IPS DF 19.7 (cell line): ENCODE measurements at regions not wholly inside any gene's neighbourhood (a gene's known extent, or its start where the extent isn't known, plus 50 kb on each side); places are given as distances from the start of the nearest gene placed in this dataset.
"Not testable (repeated sequence)": the region's sequence is repeated elsewhere in the genome, so short reads cannot be mapped to it uniquely, and the experiment has no call there.

Experiments used
- DNase-seq: peaks from one replicate; pipeline ENCODE4 v3.0.0-alpha.2; 2013; ENCODE audit warnings: low read depth, low spot score

GRCh38 chr10:52961323-52961722, 188.7 kb upstream of the MBL2 start:
- DNase-seq = no peak

- DNase-seq = no peak
Measured at GRCh38 chr10:52959810-52960209, 187.2 kb upstream of the MBL2 start.

- DNase-seq = no peak
Measured at GRCh38 chr10:52956861-52957260, 184.3 kb upstream of the MBL2 start.

GRCh38 chr10:52956461-52956860, 183.9 kb upstream of the MBL2 start:
- DNase-seq = no peak

GRCh38 chr10:52955337-52955736, 182.8 kb upstream of the MBL2 start:
- no peak for DNase-seq

GRCh38 chr10:52954407-52954806, 181.8 kb upstream of the MBL2 start:
- DNase-seq = no peak

- DNase-seq = no peak
Measured at GRCh38 chr10:52952391-52953055, 179.9 kb upstream of the MBL2 start.

- DNase-seq = peak; percentile 85
Measured at GRCh38 chr10:52951824-52952223, 179.2 kb upstream of the MBL2 start.

GRCh38 chr10:52950578-52950977, 178.0 kb upstream of the MBL2 start:
- no peak for DNase-seq

GRCh38 chr10:52949899-52950298, 177.3 kb upstream of the MBL2 start:
- DNase-seq = peak; percentile 33

- no peak for DNase-seq
Measured at GRCh38 chr10:52946486-52946885, 173.9 kb upstream of the MBL2 start.

- DNase-seq = not testable (repeated sequence)
Measured at GRCh38 chr10:52945521-52945920, 172.9 kb upstream of the MBL2 start.

- no peak for DNase-seq
Measured at GRCh38 chr10:52940921-52941320, 168.3 kb upstream of the MBL2 start.

- no peak for DNase-seq
Measured at GRCh38 chr10:52939894-52940293, 167.3 kb upstream of the MBL2 start.

- DNase-seq = no peak
Measured at GRCh38 chr10:52933748-52934147, 161.2 kb upstream of the MBL2 start.

- DNase-seq = no peak
Measured at GRCh38 chr10:52927678-52928077, 155.1 kb upstream of the MBL2 start.

- DNase-seq = peak; percentile 80
Measured at GRCh38 chr10:52923520-52923919, 150.9 kb upstream of the MBL2 start.

- no peak for DNase-seq
Measured at GRCh38 chr10:52918714-52919305, 146.2 kb upstream of the MBL2 start.

- no peak for DNase-seq
Measured at GRCh38 chr10:52915391-52915790, 142.8 kb upstream of the MBL2 start.

- no peak for DNase-seq
Measured at GRCh38 chr10:52911163-52911562, 138.6 kb upstream of the MBL2 start.

GRCh38 chr10:52908478-52908877, 135.9 kb upstream of the MBL2 start:
- DNase-seq = no peak

- DNase-seq = no peak
Measured at GRCh38 chr10:52906046-52906445, 133.5 kb upstream of the MBL2 start.

GRCh38 chr10:52903397-52903938, 130.9 kb upstream of the MBL2 start:
- no peak for DNase-seq
